Frontal cortex (tissue), 3 donors: ENCODE measurements at regions not wholly inside any gene's neighbourhood (a gene's known extent, or its start where the extent isn't known, plus 50 kb on each side); places are given as distances from the start of the nearest gene placed in this dataset.

Experiments
- DNase-seq, 2 donors: peaks; one replicate each; pipeline ENCODE4 v3.0.0; 2012; ENCODE audit warnings: low spot score in 2 of 2
- FAIRE-seq: peaks from 2 replicates; lab custom pipeline; 2012; peaks lifted over from hg19 to GRCh38; lab: Jason Lieb, UNC
- donor health status: control.
- donor health status: control.
- donor health status: control.

- DNase-seq: no peak
- FAIRE-seq: no peak
These were observed 76.5 kb upstream of the ADRB1 start for GRCh38 chr10:113967126-113967525.

- no peak for FAIRE-seq
These were observed 73.0 kb upstream of the ADRB1 start for GRCh38 chr10:113970641-113971040.

GRCh38 chr10:113971349-113971973 is 72.2 kb upstream of the ADRB1 start:
- FAIRE-seq (no peak), DNase-seq (no peak)

More at GRCh38 chr10:113970641-113971040, 73.0 kb upstream of the ADRB1 start:
- DNase-seq: no peak

GRCh38 chr10:113977174-113977573 is 66.5 kb upstream of the ADRB1 start:
- DNase-seq: no peak
- FAIRE-seq: no peak

- peak; percentile 28 to 38 for DNase-seq
- no peak for FAIRE-seq
These were observed 64.9 kb upstream of the ADRB1 start for GRCh38 chr10:113978802-113979201.

GRCh38 chr10:113979409-113979808 is 64.3 kb upstream of the ADRB1 start:
- FAIRE-seq: no peak

GRCh38 chr10:113980408-113981087 is 63.1 kb upstream of the ADRB1 start:
- FAIRE-seq: no peak
- DNase-seq: no peak

More at GRCh38 chr10:113979409-113979808, 64.3 kb upstream of the ADRB1 start:
- DNase-seq: no peak

GRCh38 chr10:113982296-113982695 is 61.4 kb upstream of the ADRB1 start:
- DNase-seq: no peak
- FAIRE-seq: no peak

GRCh38 chr10:113982769-113983168 is 60.9 kb upstream of the ADRB1 start:
- no peak for FAIRE-seq
- DNase-seq: no peak

GRCh38 chr10:113983552-113983951 is 60.1 kb upstream of the ADRB1 start:
- DNase-seq (no peak), FAIRE-seq (no peak)

GRCh38 chr10:113985297-113985844 is 58.3 kb upstream of the ADRB1 start:
- DNase-seq (no peak), FAIRE-seq (no peak)

- no peak for FAIRE-seq
- DNase-seq: no peak
These were observed 57.4 kb upstream of the ADRB1 start for GRCh38 chr10:113986316-113986715.

GRCh38 chr10:113987156-113987555 is 56.5 kb upstream of the ADRB1 start:
- FAIRE-seq (no peak), DNase-seq (no peak)

- DNase-seq (no peak), FAIRE-seq (no peak)
These were observed 55.9 kb upstream of the ADRB1 start for GRCh38 chr10:113987805-113988204.

- DNase-seq (no peak), FAIRE-seq (no peak)
These were observed 55.1 kb upstream of the ADRB1 start for GRCh38 chr10:113988535-113988934.

- FAIRE-seq (no peak), DNase-seq (no peak)
These were observed 52.4 kb upstream of the ADRB1 start for GRCh38 chr10:113991091-113991860.

- FAIRE-seq: no peak
- DNase-seq: no peak
These were observed 51.1 kb upstream of the ADRB1 start for GRCh38 chr10:113992471-113993011.

- DNase-seq: no peak
- FAIRE-seq: no peak
These were observed 50.1 kb upstream of the ADRB1 start for GRCh38 chr10:113993489-113993991.
